Endothelial cell of umbilical vein (primary cell): ENCODE measurements at regions not wholly inside any gene's neighbourhood (a gene's known extent, or its start where the extent isn't known, plus 50 kb on each side); places are given as distances from the start of the nearest gene placed in this dataset.

ENCODE experiments used
- EZH2 ChIP-seq: IDR thresholded peaks from 2 replicates; pipeline ENCODE4 v1.6.1; 2012; ENCODE audit warnings: borderline replicate concordance, low read depth, mild to moderate bottlenecking, moderate library complexity, low read length, inconsistent platforms; ENCODE audit not compliant: severe bottlenecking
- FOS ChIP-seq: IDR thresholded peaks from 2 replicates; pipeline ENCODE4 v1.6.1; 2011; ENCODE audit warnings: mild to moderate bottlenecking, low read length, moderate library complexity, borderline replicate concordance; ENCODE audit not compliant: insufficient read depth
- GATA2 ChIP-seq: IDR thresholded peaks from 2 replicates; pipeline ENCODE4 v1.7.0; 2011; ENCODE audit warnings: low read depth, mild to moderate bottlenecking, moderate library complexity, mixed read lengths, low read length; ENCODE audit not compliant: insufficient read length, insufficient read depth
- JUN ChIP-seq: IDR thresholded peaks from 2 replicates; pipeline ENCODE4 v1.6.1; 2011; ENCODE audit warnings: borderline replicate concordance, low read depth; ENCODE audit not compliant: insufficient read length, insufficient read depth
- MYC ChIP-seq: IDR thresholded peaks from one replicate; pipeline ENCODE4 v1.6.1; 2011; ENCODE audit warnings: mild to moderate bottlenecking, low read depth, low read length
- POLR2A ChIP-seq: IDR thresholded peaks from 2 replicates; pipeline ENCODE4 v1.6.1; 2012; ENCODE audit warnings: low read depth, mild to moderate bottlenecking, control low read depth, low read length
- POLR2AphosphoS5 ChIP-seq: IDR thresholded peaks from 2 replicates; pipeline ENCODE4 v1.6.1; 2012; ENCODE audit warnings: low read depth, mild to moderate bottlenecking, control low read depth, low read length, moderate library complexity; ENCODE audit not compliant: insufficient read depth
- TF ChIP-seq, protein P1 (sequence below), 2 donors: IDR thresholded peaks; 1 replicate in 1 of 2; 2 replicates in 1 of 2; pipeline ENCODE4 v1.5.1; 2011; ENCODE audit warnings: low read length in 2 of 2, mild to moderate bottlenecking in 2 of 2, moderate library complexity in 2 of 2, control low read depth in 1 of 2, inconsistent platforms in 1 of 2, low read depth in 1 of 2; ENCODE audit not compliant: insufficient read depth in 1 of 2; ENCODE audit errors: extremely low read depth in 1 of 2
- TF ChIP-seq, protein P2 (sequence below): IDR thresholded peaks from 2 replicates; pipeline ENCODE4 v1.6.1; 2011; ENCODE audit not compliant: insufficient read depth, insufficient read length

DNA sequence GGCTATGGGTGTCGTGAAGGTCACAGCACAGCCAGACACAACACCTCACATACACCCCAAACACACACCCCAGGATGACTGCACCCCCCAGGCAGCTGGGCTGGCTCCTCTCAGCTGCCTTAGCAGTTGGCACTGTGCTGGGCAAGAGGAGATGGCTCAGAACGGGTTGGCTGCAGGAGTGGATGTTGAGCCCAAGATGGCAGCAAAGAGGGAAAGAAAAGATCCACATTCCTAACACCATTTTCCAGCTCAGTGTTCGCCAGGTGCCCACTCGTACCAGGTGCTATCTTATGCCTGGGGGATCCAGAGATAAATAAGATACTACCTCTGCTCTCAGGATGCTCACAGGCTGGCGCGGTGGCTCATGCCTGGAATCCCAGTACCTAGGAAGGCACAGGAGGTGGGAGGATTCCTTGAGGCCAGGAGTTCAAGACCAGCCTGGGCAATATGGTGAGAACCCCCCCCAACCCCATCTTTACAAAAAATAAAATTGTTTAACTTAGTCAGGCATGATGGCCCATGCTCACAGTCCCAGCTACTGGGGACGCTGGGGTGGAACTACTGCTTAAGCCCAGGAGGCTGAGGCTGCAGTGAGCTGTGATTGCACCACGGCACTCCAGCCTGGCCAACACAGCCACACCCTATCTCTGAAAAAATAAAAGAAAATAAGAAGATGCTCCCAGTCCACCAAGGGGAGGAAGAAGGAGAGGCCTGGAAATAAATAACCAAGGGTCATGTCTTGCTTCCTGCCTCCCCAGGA lies 89.7 kb upstream of the ZNF507 start:
- no peak for TF ChIP-seq POLR2AphosphoS5
- TF ChIP-seq, protein P1, sequence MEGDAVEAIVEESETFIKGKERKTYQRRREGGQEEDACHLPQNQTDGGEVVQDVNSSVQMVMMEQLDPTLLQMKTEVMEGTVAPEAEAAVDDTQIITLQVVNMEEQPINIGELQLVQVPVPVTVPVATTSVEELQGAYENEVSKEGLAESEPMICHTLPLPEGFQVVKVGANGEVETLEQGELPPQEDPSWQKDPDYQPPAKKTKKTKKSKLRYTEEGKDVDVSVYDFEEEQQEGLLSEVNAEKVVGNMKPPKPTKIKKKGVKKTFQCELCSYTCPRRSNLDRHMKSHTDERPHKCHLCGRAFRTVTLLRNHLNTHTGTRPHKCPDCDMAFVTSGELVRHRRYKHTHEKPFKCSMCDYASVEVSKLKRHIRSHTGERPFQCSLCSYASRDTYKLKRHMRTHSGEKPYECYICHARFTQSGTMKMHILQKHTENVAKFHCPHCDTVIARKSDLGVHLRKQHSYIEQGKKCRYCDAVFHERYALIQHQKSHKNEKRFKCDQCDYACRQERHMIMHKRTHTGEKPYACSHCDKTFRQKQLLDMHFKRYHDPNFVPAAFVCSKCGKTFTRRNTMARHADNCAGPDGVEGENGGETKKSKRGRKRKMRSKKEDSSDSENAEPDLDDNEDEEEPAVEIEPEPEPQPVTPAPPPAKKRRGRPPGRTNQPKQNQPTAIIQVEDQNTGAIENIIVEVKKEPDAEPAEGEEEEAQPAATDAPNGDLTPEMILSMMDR (IDR thresholded peaks at IDR 0.05; ENCODE audit: extremely low read depth in 1 of 2, insufficient read depth in 1 of 2, low read depth in 1 of 2, low read length in 2 of 2), result no peak
- TF ChIP-seq GATA2, result no peak
- no peak for TF ChIP-seq FOS
- no peak for TF ChIP-seq POLR2A
- TF ChIP-seq EZH2, result no peak
- TF ChIP-seq JUN, result no peak
- TF ChIP-seq, protein P2, sequence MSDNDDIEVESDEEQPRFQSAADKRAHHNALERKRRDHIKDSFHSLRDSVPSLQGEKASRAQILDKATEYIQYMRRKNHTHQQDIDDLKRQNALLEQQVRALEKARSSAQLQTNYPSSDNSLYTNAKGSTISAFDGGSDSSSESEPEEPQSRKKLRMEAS, result no peak
- TF ChIP-seq MYC, result no peak
